H1 (cell line): ENCODE measurements at regions not wholly inside any gene's neighbourhood (a gene's known extent, or its start where the extent isn't known, plus 50 kb on each side); places are given as distances from the start of the nearest gene placed in this dataset.

Experiments
- CTCF ChIA-PET: fragments of 300-600 bp; sonication (Branson Sonifier 250); formaldehyde crosslinking; loops from one replicate; lab custom pipeline; 2021; ENCODE audit not compliant: partially characterized antibody; lab: Charles Lee
- POLR2A ChIA-PET: fragments of 300-600 bp; sonication (Branson Sonifier 250); formaldehyde crosslinking; loops from one replicate; lab custom pipeline; 2021; ENCODE audit warnings: inconsistent platforms; ENCODE audit not compliant: partially characterized antibody; lab: Charles Lee
- DNase-seq, 2 experiments: peaks; one replicate each; pipeline versions ENCODE4 v3.0.0 to v3.0.0-alpha.2; 2010 to 2022; ENCODE audit warnings: low spot score in 2 of 2, low read depth in 1 of 2, mixed read lengths in 1 of 2
- FAIRE-seq: peaks from 2 replicates; lab custom pipeline; 2011; peaks lifted over from hg19 to GRCh38; lab: Jason Lieb, UNC
- H2AFZ ChIP-seq: 2 replicates; pipeline ENCODE4 v1.8.1; 2012; ENCODE audit warnings: low read length, inconsistent platforms
- H2AK5ac ChIP-seq: 2 replicates; pipeline ENCODE4 v1.6.1; 2013; ENCODE audit warnings: low read depth, low read length
- H2BK120ac ChIP-seq: replicated peaks from 2 replicates; pipeline ENCODE3; 2013; ENCODE audit warnings: low read depth, low read length, inconsistent platforms
- H2BK12ac ChIP-seq: 2 replicates; pipeline ENCODE4 v1.6.1; 2013; ENCODE audit warnings: low read depth, low read length
- H2BK15ac ChIP-seq: 2 replicates; pipeline ENCODE4 v1.6.1; 2013; ENCODE audit warnings: low read length
- H2BK20ac ChIP-seq: 2 replicates; pipeline ENCODE4 v1.6.1; 2013; ENCODE audit warnings: low read length
- H2BK5ac ChIP-seq: 2 replicates; pipeline ENCODE4 v1.6.1; 2013; ENCODE audit warnings: low read depth, low read length
- H3K14ac ChIP-seq: 2 replicates; pipeline ENCODE4 v1.6.1; 2013; ENCODE audit warnings: inconsistent platforms; ENCODE audit not compliant: insufficient read length
- H3K18ac ChIP-seq: 2 replicates; pipeline ENCODE4 v1.6.1; 2013; ENCODE audit warnings: low read length; ENCODE audit errors: extremely low read depth
- H3K23ac ChIP-seq: 2 replicates; pipeline ENCODE4 v1.6.1; 2013; ENCODE audit warnings: inconsistent platforms; ENCODE audit not compliant: insufficient read length
- H3K23me2 ChIP-seq: 2 replicates; pipeline ENCODE4 v1.6.1; 2013; ENCODE audit warnings: low read depth, low read length
- H3K27ac ChIP-seq: 2 replicates; pipeline ENCODE4 v1.6.1; 2011; ENCODE audit warnings: low read depth, low read length, inconsistent platforms
- H3K27me3 ChIP-seq, 4 experiments: replicated peaks in 1 of 4; 1 replicate in 1 of 4; 2 replicates in 3 of 4; pipeline versions ENCODE4 v1.6.1 to v1.8.1; 2011 to 2013; ENCODE audit warnings: low read length in 3 of 4, mild to moderate bottlenecking in 3 of 4, inconsistent platforms in 2 of 4, mixed read lengths in 2 of 4, moderate library complexity in 1 of 4; ENCODE audit not compliant: control insufficient read depth in 3 of 4, insufficient read depth in 3 of 4; ENCODE audit errors: extremely low read depth in 1 of 4
- H3K36me3 ChIP-seq, 4 experiments: 2 replicates each; pipeline versions ENCODE4 v1.6.1 to v1.8.1; 2011 to 2013; ENCODE audit warnings: mild to moderate bottlenecking in 4 of 4, low read length in 3 of 4, moderate library complexity in 2 of 4, control low read depth in 1 of 4, inconsistent platforms in 1 of 4; ENCODE audit not compliant: insufficient read depth in 4 of 4, control insufficient read depth in 2 of 4
- H3K4ac ChIP-seq: replicated peaks from 2 replicates; pipeline ENCODE3; 2013; ENCODE audit warnings: low read length, low read depth, mixed read lengths, inconsistent platforms; ENCODE audit not compliant: insufficient read length
- H3K4me1 ChIP-seq, 4 experiments: replicated peaks in 1 of 4; 1 replicate in 1 of 4; 2 replicates in 3 of 4; pipeline versions ENCODE4 v1.6.1 to v1.8.1; 2011 to 2013; ENCODE audit warnings: low read length in 3 of 4, inconsistent platforms in 2 of 4, mixed read lengths in 1 of 4; ENCODE audit not compliant: insufficient read depth in 4 of 4, control insufficient read depth in 3 of 4
- H3K4me2 ChIP-seq, 2 experiments: 2 replicates each; pipeline versions ENCODE4 v1.6.1 to v1.8.1; 2011 to 2013; ENCODE audit warnings: low read depth in 2 of 2, low read length in 2 of 2, control low read depth in 1 of 2, inconsistent platforms in 1 of 2, mild to moderate bottlenecking in 1 of 2; ENCODE audit not compliant: insufficient read depth in 1 of 2
- H3K4me3 ChIP-seq, 4 experiments: fragments of 200-600, 300-600 bp in 1 of 4; sonication (generic), shearing (Covaris generic), sonication (Bioruptor Twin) in 1 of 4; 2 replicates each; pipeline versions ENCODE4 v1.5.1 to v1.8.1; 2011 to 2016; ENCODE audit warnings: low read length in 4 of 4, low read depth in 3 of 4, control low read depth in 2 of 4, inconsistent platforms in 2 of 4, mild to moderate bottlenecking in 2 of 4, mixed read lengths in 1 of 4, moderate library complexity in 1 of 4; ENCODE audit not compliant: insufficient read depth in 2 of 4; ENCODE audit errors: extremely low read depth in 1 of 4
- H3K56ac ChIP-seq: replicated peaks from 2 replicates; pipeline ENCODE3; 2013; ENCODE audit warnings: low read depth, mild to moderate bottlenecking, mixed read lengths, low read length, inconsistent platforms; ENCODE audit not compliant: insufficient read length
- H3K79me1 ChIP-seq: 2 replicates; pipeline ENCODE4 v1.6.1; 2013; ENCODE audit warnings: low read depth, low read length, control low read depth
- H3K79me2 ChIP-seq, 2 experiments: 2 replicates each; pipeline versions ENCODE4 v1.6.1 to v1.8.1; 2012 to 2013; ENCODE audit warnings: low read length in 2 of 2, mild to moderate bottlenecking in 2 of 2, inconsistent platforms in 1 of 2; ENCODE audit not compliant: insufficient read depth in 2 of 2, control insufficient read depth in 1 of 2
- H3K9ac ChIP-seq, 4 experiments: replicated peaks in 1 of 4; 1 replicate in 1 of 4; 2 replicates in 3 of 4; pipeline versions ENCODE4 v1.6.1 to v1.8.1; 2011 to 2013; ENCODE audit warnings: low read depth in 3 of 4, low read length in 3 of 4, control low read depth in 2 of 4, mild to moderate bottlenecking in 2 of 4, moderate library complexity in 2 of 4, inconsistent platforms in 1 of 4; ENCODE audit errors: extremely low read depth in 1 of 4
- H3K9me3 ChIP-seq, 2 experiments: 2 replicates each; pipeline versions ENCODE4 v1.6.1 to v1.8.1; 2012 to 2013; ENCODE audit warnings: mild to moderate bottlenecking in 2 of 2, moderate library complexity in 2 of 2, control low read depth in 1 of 2, inconsistent platforms in 1 of 2, low read depth in 1 of 2, low read length in 1 of 2, mixed read lengths in 1 of 2; ENCODE audit not compliant: insufficient read depth in 2 of 2
- H4K20me1 ChIP-seq, 2 experiments: replicated peaks in 1 of 2; 2 replicates each; pipeline versions ENCODE3 to v1.8.1; 2011 to 2013; ENCODE audit warnings: inconsistent platforms in 2 of 2, low read length in 2 of 2, mild to moderate bottlenecking in 1 of 2; ENCODE audit not compliant: insufficient read depth in 2 of 2, control insufficient read depth in 1 of 2
- H4K5ac ChIP-seq: 2 replicates; pipeline ENCODE4 v1.6.1; 2013; ENCODE audit warnings: low read length, low read depth, mixed read lengths, inconsistent platforms; ENCODE audit not compliant: insufficient read length
- H4K8ac ChIP-seq: 2 replicates; pipeline ENCODE4 v1.8.0; 2013; ENCODE audit warnings: mild to moderate bottlenecking, moderate library complexity, low read length, inconsistent platforms; ENCODE audit not compliant: insufficient read depth; ENCODE audit errors: extremely low read depth
- H4K91ac ChIP-seq: replicated peaks from 2 replicates; pipeline ENCODE3; 2013; ENCODE audit warnings: low read length, mixed read lengths, inconsistent platforms; ENCODE audit not compliant: insufficient read length
- CEBPB ChIP-seq: IDR thresholded peaks from 2 replicates; pipeline ENCODE4 v1.6.1; 2012; ENCODE audit warnings: low read depth, low read length
- CTCF ChIP-seq, 3 experiments: IDR thresholded peaks; 1 replicate in 2 of 3; 2 replicates in 1 of 3; pipeline versions ENCODE4 v1.5.1 to v1.6.1; 2011; ENCODE audit warnings: low read length in 3 of 3, mild to moderate bottlenecking in 3 of 3, inconsistent platforms in 2 of 3, low read depth in 1 of 3, moderate library complexity in 1 of 3; ENCODE audit not compliant: insufficient read depth in 1 of 3; ENCODE audit errors: control extremely low read depth in 1 of 3
- RAD21 ChIP-seq, 2 experiments: IDR thresholded peaks in 1 of 2; conservative IDR thresholded peaks in 1 of 2; 2 replicates each; pipeline ENCODE4 v1.6.1; 2011; ENCODE audit warnings: low read depth in 2 of 2, low read length in 2 of 2, improper control_type of control experiment in 1 of 2, inconsistent platforms in 1 of 2, mild to moderate bottlenecking in 1 of 2, moderate library complexity in 1 of 2
- WGBS, 2 experiments: shearing (Covaris generic) in 1 of 2; methylation state at CpG; one replicate each; pipeline versions ENCODE4 v1.1.6 to v1.1.7; 2013 to 2015; ENCODE audit warnings: low lambda C conversion rate in 2 of 2, mixed read lengths in 2 of 2, inconsistent platforms in 1 of 2, low coverage in 1 of 2, missing lambda C conversion rate in 1 of 2; ENCODE audit not compliant: insufficient replicate concordance in 2 of 2, insufficient coverage in 1 of 2, insufficient read length in 1 of 2; ENCODE audit errors: extremely low coverage in 1 of 2, missing lambda C conversion rate in 1 of 2; 5-methylcytosine and 5-hydroxymethylcytosine counted together

DNA sequence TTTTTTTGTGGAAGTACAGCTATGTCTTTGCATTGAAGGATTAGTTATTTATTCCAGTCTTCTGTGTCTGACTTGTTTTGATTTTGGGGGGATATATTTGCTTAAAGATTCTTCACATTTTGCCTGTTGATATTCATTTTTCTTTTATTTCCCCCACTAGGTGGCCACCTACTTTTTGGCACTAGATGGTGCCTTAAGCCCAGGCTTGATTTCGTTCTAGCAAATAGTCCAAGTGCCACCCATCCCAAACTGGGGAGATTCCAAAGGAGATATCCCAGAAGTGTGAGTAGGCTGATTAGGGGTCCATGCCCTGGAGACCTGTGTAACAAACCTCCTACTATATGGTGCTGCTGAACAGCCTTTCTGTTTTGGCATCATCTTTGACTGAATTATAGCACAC lies 80.0 kb upstream of the SPATA16 start:
- ChIA-PET CTCF (interaction anchor here (0.7 kb wide), 1 partner anchor 681 kb away, joined by 3 read pairs; no protein-coding TSS in a partner anchor), POLR2A (no interaction called here)
- Histone ChIP-seq H2BK20ac (no peak overlapping the region), H4K20me1 (no peaks in the 10 kb centered on the region), H2BK12ac (no peak overlapping the region; the same call in 1 of the 2 replicates), H3K4ac (no peak overlapping the region), H3K4me1 (no peaks in the 10 kb centered on the region), H3K14ac (no peak overlapping the region), H2BK15ac (no peak overlapping the region), H2AFZ (peak overlapping the region; percentile 52), H4K5ac (no peak overlapping the region), H3K23me2 (no peaks in the 10 kb centered on the region), H2BK5ac (peak overlapping the region; percentile 69; the same call in 1 of the 2 replicates), H3K27me3 (no peaks in the 10 kb centered on the region), H3K27ac (no peak overlapping the region), H3K56ac (no peak overlapping the region), H2AK5ac (no peak overlapping the region), H4K8ac (no peak overlapping the region), H3K79me1 (no peaks in the 10 kb centered on the region), H3K9ac (no peak overlapping the region), H3K9me3 (no peaks in the 10 kb centered on the region; a peak in 2 of 4 replicates), H3K23ac (no peak overlapping the region), H3K18ac (no peak overlapping the region), H3K4me3 (no peak overlapping the region), H3K79me2 (no peaks in the 10 kb centered on the region), H4K91ac (no peak overlapping the region), H3K36me3 (no peaks in the 10 kb centered on the region)
- DNase-seq (no peak), FAIRE-seq (peak; percentile 79)
- peak in 2 of 3 experiments; percentile 51 to 72; a peak in 3 of 4 replicates for TF ChIP-seq CTCF (IDR thresholded peaks at IDR 0.05; ENCODE audit: control extremely low read depth in 1 of 3, insufficient read depth in 1 of 3, low read depth in 1 of 3, low read length in 3 of 3)
- no peak for TF ChIP-seq CEBPB
- peak; percentile 77 to 79 for TF ChIP-seq RAD21 (IDR thresholded peaks at IDR 0.05 in 1 of 2, conservative IDR thresholded peaks at IDR 0.05 in 1 of 2; ENCODE audit: low read depth in 2 of 2, low read length in 2 of 2)
- TF ChIP-seq, all 59 proteins: peak for 2
- H3K4me2 ChIP-seq, result no peak overlapping the region
- H2BK120ac ChIP-seq, result no peak overlapping the region
- WGBS, 2 experiments, result 86% methylated on average over 1 of the region's 1 CpG; no CpG with 5 or more reads in 1 of the 2 experiments
